SK-N-SH (cell line): ENCODE measurements at regions not wholly inside any gene's neighbourhood (a gene's known extent, or its start where the extent isn't known, plus 50 kb on each side); places are given as distances from the start of the nearest gene placed in this dataset.
"Not testable (repeated sequence)": the region's sequence is repeated elsewhere in the genome, so short reads cannot be mapped to it uniquely, and the experiment has no call there.

Experiments used
- CHD2 ChIP-seq: fragments of 150-350 bp; IDR thresholded peaks from 2 replicates; pipeline ENCODE4 v1.6.1; 2018; ENCODE audit warnings: low read length; ENCODE audit not compliant: partially characterized antibody
- CTCF ChIP-seq: fragments of 200-600 bp; sonication (generic); IDR thresholded peaks from 2 replicates; pipeline ENCODE4 v1.6.1; 2017; ENCODE audit warnings: antibody characterized with exemption, mild to moderate bottlenecking, moderate library complexity
- EP300 ChIP-seq, 2 experiments: IDR thresholded peaks; 2 replicates each; pipeline versions ENCODE4 v1.4.0 to v1.6.1; 2012; ENCODE audit warnings: borderline replicate concordance in 1 of 2, low read depth in 1 of 2, low read length in 1 of 2
- EZH2phosphoT487 ChIP-seq: fragments of 200-600 bp; sonication (generic); IDR thresholded peaks from 2 replicates; pipeline ENCODE4 v1.6.1; 2017; ENCODE audit warnings: low read depth, mixed run types, mild to moderate bottlenecking, antibody characterized with exemption, moderate library complexity, borderline replicate concordance
- FOSL2 ChIP-seq: IDR thresholded peaks from 2 replicates; pipeline ENCODE4 v1.4.0; 2012; ENCODE audit warnings: low read depth, mild to moderate bottlenecking, moderate library complexity, borderline replicate concordance
- MAX ChIP-seq: IDR thresholded peaks from 2 replicates; pipeline ENCODE4 v1.4.0; 2012; ENCODE audit warnings: low read depth
- POLR2AphosphoS5 ChIP-seq: IDR thresholded peaks from 2 replicates; pipeline ENCODE4 v1.6.1; 2012; ENCODE audit warnings: low read depth, low read length
- RAD21 ChIP-seq: IDR thresholded peaks from 2 replicates; pipeline ENCODE4 v1.6.1; 2012; ENCODE audit warnings: mild to moderate bottlenecking, low read length
- REST ChIP-seq: IDR thresholded peaks from 2 replicates; pipeline ENCODE4 v1.6.1; 2012; ENCODE audit warnings: mild to moderate bottlenecking, low read depth, low read length, moderate library complexity
- RFX5 ChIP-seq: IDR thresholded peaks from 2 replicates; pipeline ENCODE4 v1.6.1; 2012; ENCODE audit warnings: mild to moderate bottlenecking, improper control_type of control experiment, low read length
- SIN3A ChIP-seq: IDR thresholded peaks from 2 replicates; pipeline ENCODE4 v1.6.1; 2012; ENCODE audit warnings: low read depth, mild to moderate bottlenecking, low read length, moderate library complexity, borderline replicate concordance
- TAF1 ChIP-seq: IDR thresholded peaks from 2 replicates; pipeline ENCODE4 v1.6.1; 2012; ENCODE audit warnings: low read depth, mild to moderate bottlenecking, low read length, moderate library complexity, borderline replicate concordance
- USF2 ChIP-seq: fragments of 150-350 bp; IDR thresholded peaks from 2 replicates; pipeline ENCODE4 v1.6.1; 2017; ENCODE audit warnings: antibody characterized with exemption, low read length, low read depth, borderline replicate concordance
- YY1 ChIP-seq: IDR thresholded peaks from 2 replicates; pipeline ENCODE4 v1.4.0; 2012; ENCODE audit warnings: low read depth, mild to moderate bottlenecking

GRCh38 chr20:25902321-25902720 is 205.7 kb upstream of the ZNF337 start:
- TF ChIP-seq POLR2AphosphoS5; CHD2; CTCF; RAD21; EZH2phosphoT487; TAF1; MAX; EP300 (IDR thresholded peaks at IDR 0.05; ENCODE audit: borderline replicate concordance in 1 of 2, low read depth in 1 of 2, low read length in 1 of 2); RFX5; USF2; SIN3A; YY1; REST: not testable (repeated sequence)
- peak; percentile 41; the same call in 1 of the 2 replicates for TF ChIP-seq FOSL2
